OCI-LY7 (cell line): ENCODE measurements at regions not wholly inside any gene's neighbourhood (a gene's known extent, or its start where the extent isn't known, plus 50 kb on each side); places are given as distances from the start of the nearest gene placed in this dataset.

ENCODE experiments used
- BruUV-seq: library from RNA; stranded (reverse); fragments of 400-500 nt; replicated peaks from 2 replicates; lab custom pipeline; 2021; lab: Mats Ljungman, UMichigan
- CTCF ChIA-PET: fragments of 300-600 bp; sonication (Branson Sonifier 250); formaldehyde crosslinking; loops from one replicate; lab custom pipeline; 2022; ENCODE audit warnings: antibody characterized with exemption; ENCODE audit not compliant: unreplicated experiment; lab: Charles Lee
- POLR2A ChIA-PET: fragments of 300-600 bp; sonication (Branson Sonifier 250); formaldehyde crosslinking; loops from one replicate; lab custom pipeline; 2022; ENCODE audit warnings: antibody characterized with exemption; lab: Charles Lee
- DNase-seq: peaks from one replicate; pipeline ENCODE4 v3.0.0-alpha.2; 2015; ENCODE audit warnings: low spot score
- H2AFZ ChIP-seq: fragments of 200-600 bp; sonication (generic), shearing (Covaris generic); 2 replicates; pipeline ENCODE4 v1.6.1; 2014; ENCODE audit warnings: mild to moderate bottlenecking, antibody characterized with exemption, low read length, moderate library complexity
- H3K27ac ChIP-seq: fragments of 200-600 bp; sonication (generic); 2 replicates; pipeline ENCODE4 v1.5.1; 2014; ENCODE audit warnings: mixed run types, low read depth, mild to moderate bottlenecking, moderate library complexity, low read length, inconsistent platforms; ENCODE audit not compliant: poor library complexity, severe bottlenecking
- H3K36me3 ChIP-seq: fragments of 200-600 bp; sonication (generic); 2 replicates; pipeline ENCODE4 v1.6.1; 2014; ENCODE audit warnings: mild to moderate bottlenecking, antibody characterized with exemption, low read length, moderate library complexity, mixed read lengths; ENCODE audit not compliant: insufficient read depth
- H3K4me1 ChIP-seq: fragments of 200-600 bp; sonication (generic); 2 replicates; pipeline ENCODE4 v1.5.1; 2014; ENCODE audit warnings: mild to moderate bottlenecking, low read length; ENCODE audit not compliant: insufficient read depth, poor library complexity, severe bottlenecking
- H3K4me2 ChIP-seq: fragments of 200-600 bp; sonication (generic); 2 replicates; pipeline ENCODE4 v1.6.1; 2014; ENCODE audit warnings: mild to moderate bottlenecking, low read length
- H3K4me3 ChIP-seq: fragments of 200-600 bp; sonication (generic); 2 replicates; pipeline ENCODE4 v1.5.1; 2014; ENCODE audit warnings: mild to moderate bottlenecking, low read depth, low read length; ENCODE audit not compliant: poor library complexity, severe bottlenecking
- H3K79me2 ChIP-seq: fragments of 200-600 bp; sonication (generic); 2 replicates; pipeline ENCODE4 v1.6.1; 2016; ENCODE audit warnings: low read depth, mild to moderate bottlenecking, low read length, moderate library complexity, mixed read lengths; ENCODE audit not compliant: insufficient read depth
- H3K9me2 ChIP-seq: fragments of 200-600 bp; sonication (generic); 2 replicates; pipeline ENCODE4 v1.6.1; 2016; ENCODE audit warnings: mild to moderate bottlenecking, low read length, mixed read lengths; ENCODE audit not compliant: insufficient read depth
- H3K9me3 ChIP-seq: fragments of 200-600 bp; sonication (generic); 2 replicates; pipeline ENCODE4 v1.6.1; 2014; ENCODE audit warnings: mild to moderate bottlenecking, mixed run types, low read length, mixed read lengths
- H4K20me1 ChIP-seq: fragments of 200-600 bp; sonication (generic); 2 replicates; pipeline ENCODE4 v1.6.1; 2014; ENCODE audit warnings: mild to moderate bottlenecking, antibody characterized with exemption, low read length, moderate library complexity, mixed read lengths; ENCODE audit not compliant: insufficient read depth
- CTCF ChIP-seq: fragments of 200-600 bp; sonication (generic); conservative IDR thresholded peaks from 2 replicates; pipeline ENCODE4 v1.5.1; 2014; ENCODE audit warnings: mild to moderate bottlenecking, antibody characterized with exemption, low read length, moderate library complexity, mixed read lengths
- EZH2phosphoT487 ChIP-seq: fragments of 200-600 bp; sonication (generic); IDR thresholded peaks from 2 replicates; pipeline ENCODE4 v1.6.1; 2018; ENCODE audit warnings: low read depth, borderline replicate concordance, mild to moderate bottlenecking, mixed run types, antibody characterized with exemption, low read length, moderate library complexity, mixed read lengths
- intact Hi-C: fragments of 100-400 bp; cut with micrococcal nuclease; formaldehyde crosslinking; loops from one replicate; pipeline ENCODE4 v1.10.0; 2022; ENCODE audit not compliant: unreplicated experiment

- Histone ChIP-seq H4K20me1 (no peaks in the 10 kb centered on the region), H3K4me1 (no peaks in the 10 kb centered on the region), H3K79me2 (no peaks in the 10 kb centered on the region), H3K9me2 (no peaks in the 10 kb centered on the region), H2AFZ (no peak overlapping the region), H3K4me3 (no peak overlapping the region), H3K36me3 (no peaks in the 10 kb centered on the region), H3K9me3 (no peaks in the 10 kb centered on the region), H3K4me2 (no peak overlapping the region), H3K27ac (no peak overlapping the region)
- ChIA-PET POLR2A (no interaction called here), CTCF (no interaction called here)
- DNase-seq: no peak
- TF ChIP-seq EZH2phosphoT487 (no peak), CTCF (no peak)
- intact Hi-C loops: no loop called here
- BruUV-seq: no TSS peak
These were observed 76.8 kb upstream of the POM121L12 start for GRCh38 chr7:52958621-52959140.

- H3K27ac ChIP-seq: no peak overlapping the region
- H2AFZ ChIP-seq: no peak overlapping the region
- H3K36me3 ChIP-seq: no peaks in the 10 kb centered on the region
- BruUV-seq: no TSS peak
- no peak overlapping the region for H3K4me3 ChIP-seq
- no peak overlapping the region for H3K4me2 ChIP-seq
- intact Hi-C loops: no loop called here
- H3K9me3 ChIP-seq: no peaks in the 10 kb centered on the region
- DNase-seq: no peak
- H3K9me2 ChIP-seq: no peaks in the 10 kb centered on the region
- ChIA-PET CTCF (no interaction called here), POLR2A (interaction anchor here (0.8 kb wide), 1 partner anchor 18 kb away, joined by 3 read pairs; no protein-coding TSS in a partner anchor)
- H3K79me2 ChIP-seq: no peaks in the 10 kb centered on the region
- H4K20me1 ChIP-seq: no peaks in the 10 kb centered on the region
- H3K4me1 ChIP-seq: no peaks in the 10 kb centered on the region
- no peak for TF ChIP-seq CTCF
- no peak for TF ChIP-seq EZH2phosphoT487
These were observed 79.0 kb upstream of the POM121L12 start for GRCh38 chr7:52956379-52956915.

GRCh38 chr7:52955522-52955921, 79.9 kb upstream of the POM121L12 start:
- POLR2A ChIA-PET: interaction anchor here (0.6 to 0.7 kb wide), 2 partner anchors 273 to 833 kb away, joined by 3 read pairs; no protein-coding TSS in a partner anchor
- BruUV-seq: no TSS peak
- H3K9me2 ChIP-seq: no peaks in the 10 kb centered on the region
- no peaks in the 10 kb centered on the region for H3K79me2 ChIP-seq
- H3K4me2 ChIP-seq: no peak overlapping the region
- no peaks in the 10 kb centered on the region for H3K4me1 ChIP-seq
- H4K20me1 ChIP-seq: no peaks in the 10 kb centered on the region
- H3K36me3 ChIP-seq: no peaks in the 10 kb centered on the region
- TF ChIP-seq EZH2phosphoT487 (no peak), CTCF (no peak)
- DNase-seq: no peak
- intact Hi-C loops: no loop called here
- H2AFZ ChIP-seq: no peak overlapping the region
- CTCF ChIA-PET: no interaction called here
- H3K9me3 ChIP-seq: no peaks in the 10 kb centered on the region
- no peak overlapping the region for H3K4me3 ChIP-seq
- no peak overlapping the region for H3K27ac ChIP-seq
